ENCODE measurements at regions not wholly inside any gene's neighbourhood (a gene's known extent, or its start where the extent isn't known, plus 50 kb on each side); places are given as distances from the start of the nearest gene placed in this dataset.
A peak's percentile ranks its signal among the peaks of the same experiment; 100 is the strongest.

GRCh38 chr3:106881186-106881585 lies 496.1 kb upstream of the CCDC54 start:
- peaks cover 15% of the 10 kb centered on the region for H3K9me3 Mint-ChIP-seq (ENCODE audit: unreplicated experiment)
- H3K4me1 Mint-ChIP-seq (ENCODE audit: insufficient read depth, unreplicated experiment): no peaks in the 10 kb centered on the region
- CTCF ChIA-PET: no interaction called here
- no peaks in the 10 kb centered on the region for H3K27me3 Mint-ChIP-seq (ENCODE audit: insufficient read depth, unreplicated experiment)
- H3K4me3 Mint-ChIP-seq (ENCODE audit: unreplicated experiment): no peak overlapping the region
- TF ChIP-seq CTCF (IDR thresholded peaks at IDR 0.05; ENCODE audit: unreplicated experiment): no peak
- no peak for DNase-seq (ENCODE audit: unreplicated experiment)
- H3K36me3 Mint-ChIP-seq (ENCODE audit: insufficient read depth, unreplicated experiment): no peaks in the 10 kb centered on the region
- intact Hi-C loops (cut with micrococcal nuclease): no loop called here
- POLR2A ChIA-PET: no interaction called here
- no TSS peak for BruUV-seq (replicated peaks)
- H3K27ac Mint-ChIP-seq (ENCODE audit: low read depth, unreplicated experiment): peak overlapping the region; percentile 57

- peaks cover 15% of the 10 kb centered on the region for H3K9me3 Mint-ChIP-seq (ENCODE audit: unreplicated experiment)
- no peak for DNase-seq (ENCODE audit: unreplicated experiment)
- H3K36me3 Mint-ChIP-seq (ENCODE audit: insufficient read depth, unreplicated experiment): no peaks in the 10 kb centered on the region
- no peak for TF ChIP-seq CTCF (IDR thresholded peaks at IDR 0.05; ENCODE audit: unreplicated experiment)
- BruUV-seq (replicated peaks): no TSS peak
- H3K27me3 Mint-ChIP-seq (ENCODE audit: insufficient read depth, unreplicated experiment): no peaks in the 10 kb centered on the region
- no peaks in the 10 kb centered on the region for H3K4me1 Mint-ChIP-seq (ENCODE audit: insufficient read depth, unreplicated experiment)
- ChIA-PET CTCF (no interaction called here), POLR2A (no interaction called here)
- intact Hi-C loops (cut with micrococcal nuclease): no loop called here
- no peak overlapping the region for H3K4me3 Mint-ChIP-seq (ENCODE audit: unreplicated experiment)
- no peak overlapping the region for H3K27ac Mint-ChIP-seq (ENCODE audit: low read depth, unreplicated experiment)
Observed at GRCh38 chr3:106882297-106882696, 494.9 kb upstream of the CCDC54 start.

GRCh38 chr3:106906074-106906473 lies 471.2 kb upstream of the CCDC54 start:
- CTCF ChIA-PET: interaction anchor here (1.1 kb wide), 1 partner anchor 77 kb away, joined by 3 read pairs; no protein-coding TSS in a partner anchor
- TF ChIP-seq CTCF (IDR thresholded peaks at IDR 0.05; ENCODE audit: unreplicated experiment): no peak
- no TSS peak for BruUV-seq (replicated peaks)
- peaks cover 6% of the 10 kb centered on the region for H3K9me3 Mint-ChIP-seq (ENCODE audit: unreplicated experiment)
- DNase-seq (ENCODE audit: unreplicated experiment): no peak
- H3K36me3 Mint-ChIP-seq (ENCODE audit: insufficient read depth, unreplicated experiment): no peaks in the 10 kb centered on the region
- no peak overlapping the region for H3K27ac Mint-ChIP-seq (ENCODE audit: low read depth, unreplicated experiment)
- intact Hi-C loops (cut with micrococcal nuclease): no loop called here
- no peak overlapping the region for H3K4me3 Mint-ChIP-seq (ENCODE audit: unreplicated experiment)
- POLR2A ChIA-PET: no interaction called here
- no peaks in the 10 kb centered on the region for H3K27me3 Mint-ChIP-seq (ENCODE audit: insufficient read depth, unreplicated experiment)
- H3K4me1 Mint-ChIP-seq (ENCODE audit: insufficient read depth, unreplicated experiment): no peaks in the 10 kb centered on the region

GRCh38 chr3:106908181-106908938 lies 468.9 kb upstream of the CCDC54 start:
- POLR2A ChIA-PET: no interaction called here
- Mint-ChIP-seq H3K27me3 (ENCODE audit: insufficient read depth, unreplicated experiment) (no peaks in the 10 kb centered on the region), H3K9me3 (ENCODE audit: unreplicated experiment) (peaks cover 6% of the 10 kb centered on the region), H3K27ac (ENCODE audit: low read depth, unreplicated experiment) (no peak overlapping the region), H3K36me3 (ENCODE audit: insufficient read depth, unreplicated experiment) (no peaks in the 10 kb centered on the region), H3K4me3 (ENCODE audit: unreplicated experiment) (no peak overlapping the region), H3K4me1 (ENCODE audit: insufficient read depth, unreplicated experiment) (no peaks in the 10 kb centered on the region)
- intact Hi-C loops (cut with micrococcal nuclease): no loop called here
- DNase-seq (ENCODE audit: unreplicated experiment): no peak
- CTCF ChIA-PET: no interaction called here
- TF ChIP-seq CTCF (IDR thresholded peaks at IDR 0.05; ENCODE audit: unreplicated experiment): no peak
- BruUV-seq (replicated peaks): no TSS peak
